Pancreas (tissue), 10 donors: ENCODE measurements at regions not wholly inside any gene's neighbourhood (a gene's known extent, or its start where the extent isn't known, plus 50 kb on each side); places are given as distances from the start of the nearest gene placed in this dataset.

Experiments used
- ATAC-seq, 4 donors: fragments of 200-7000 bp; cut with Tn5 transposase; one replicate each; pipeline versions ENCODE4 v1.8.0 to v1.9.1; 2020; ENCODE audit warnings: mild to moderate bottlenecking in 4 of 4, moderate library complexity in 4 of 4
- DNase-seq, 6 donors: peaks; one replicate each; pipeline ENCODE4 v3.0.0-alpha.2; 2020
- FAIRE-seq: peaks from 2 replicates; lab custom pipeline; 2012; peaks lifted over from hg19 to GRCh38; lab: Jason Lieb, UNC
- H3K27ac ChIP-seq, 4 donors: fragments of 200-600 bp; sonication (generic); 1 replicate in 3 of 4; 2 replicates in 1 of 4; pipeline versions ENCODE4 v1.5.0 to v1.8.0; 2020
- H3K27me3 ChIP-seq, 4 donors: fragments of 200-600 bp; one replicate each; pipeline ENCODE4 v1.8.0; 2021
- H3K36me3 ChIP-seq, 3 donors: fragments of 200-600 bp; sonication (generic) in 1 of 3; one replicate each; pipeline versions ENCODE4 v1.5.0 to v1.8.0; 2020 to 2021
- H3K4me1 ChIP-seq, 3 donors: fragments of 200-600 bp; one replicate each; pipeline ENCODE4 v1.8.0; 2021
- H3K4me3 ChIP-seq, 4 donors: fragments of 200-600 bp; sonication (generic) in 2 of 4; one replicate each; pipeline versions ENCODE4 v1.5.0 to v1.8.0; 2020 to 2021
- H3K9me3 ChIP-seq, 4 donors: fragments of 200-600 bp; one replicate each; pipeline ENCODE4 v1.8.0; 2021
- CTCF ChIP-seq, 4 donors: fragments of 200-600 bp; sonication (generic) in 3 of 4; IDR thresholded peaks; one replicate each; pipeline versions ENCODE4 v1.5.0 to v1.8.0; 2021; ENCODE audit warnings: antibody characterized with exemption in 4 of 4
- WGBS, 2 donors: extraction: QIAGEN DNeasy Blood & Tissue Kit; methylation state at CpG; one replicate each; pipeline ENCODE4 v1.1.7; 2013; 5-methylcytosine and 5-hydroxymethylcytosine counted together
- intact Hi-C, 3 donors: fragments of 100-400 bp; cut with DNase I; formaldehyde crosslinking; loops; one replicate each; pipeline versions ENCODE4 v1.11.1 to v1.14.2; 2022
- donor health status: healthy with polysubstance abuse.
- donor health status: DM: no; HTN: no; CAD: no; lungs with moderate emphysema.
- donor health status: DM: no; HTN: no; CAD: no.
- donor health status: control.
- donor health status: control.
- donor health status: Bipolar disorder and iron deficiency.
- donor health status: DM: yes; HTN: yes; CAD: no.
- donor health status: DM: no; HTN: no; CAD: no.
- donor health status: DM: no; HTN: no; CAD: no.
- donor health status: DM: yes; HTN: yes; CAD: no.

GRCh38 chr1:214935258-214935657, 147.3 kb upstream of the KCNK2 start:
- intact Hi-C loops: no loop called here
- no peak for FAIRE-seq
- WGBS, 2 donors: 18 to 19% methylated on average over 1 of the region's 1 CpG
- DNase-seq: no peak
- no peak for ATAC-seq
- Histone ChIP-seq H3K36me3 (no peaks in the 10 kb centered on the region), H3K4me1 (no peaks in the 10 kb centered on the region), H3K27ac (no peak overlapping the region), H3K4me3 (no peak overlapping the region), H3K9me3 (no peaks in the 10 kb centered on the region), H3K27me3 (no peaks in the 10 kb centered on the region)
- TF ChIP-seq CTCF (IDR thresholded peaks at IDR 0.05): no peak

GRCh38 chr1:214939180-214939579, 143.4 kb upstream of the KCNK2 start:
- Histone ChIP-seq H3K4me1 (no peaks in the 10 kb centered on the region), H3K27ac (no peak overlapping the region), H3K4me3 (no peak overlapping the region), H3K36me3 (no peaks in the 10 kb centered on the region), H3K9me3 (no peaks in the 10 kb centered on the region), H3K27me3 (no peaks in the 10 kb centered on the region)
- DNase-seq (no peak), ATAC-seq (no peak), FAIRE-seq (no peak)
- no peak for TF ChIP-seq CTCF (IDR thresholded peaks at IDR 0.05)
- intact Hi-C loops: no loop called here

- DNase-seq (no peak), ATAC-seq (no peak), FAIRE-seq (no peak)
- intact Hi-C loops: no loop called here
- Histone ChIP-seq H3K27me3 (no peaks in the 10 kb centered on the region), H3K4me1 (no peaks in the 10 kb centered on the region), H3K4me3 (no peak overlapping the region), H3K9me3 (no peaks in the 10 kb centered on the region), H3K36me3 (no peaks in the 10 kb centered on the region), H3K27ac (no peak overlapping the region)
- TF ChIP-seq CTCF (IDR thresholded peaks at IDR 0.05): no peak
These were observed 141.5 kb upstream of the KCNK2 start for GRCh38 chr1:214941061-214941460.

- FAIRE-seq: no peak
- intact Hi-C loops: no loop called here
These were observed 139.5 kb upstream of the KCNK2 start for GRCh38 chr1:214943054-214943453.

GRCh38 chr1:214946615-214947014, 135.9 kb upstream of the KCNK2 start:
- Histone ChIP-seq H3K27me3 (no peaks in the 10 kb centered on the region), H3K4me3 (no peak overlapping the region), H3K4me1 (no peaks in the 10 kb centered on the region), H3K36me3 (no peaks in the 10 kb centered on the region), H3K9me3 (no peaks in the 10 kb centered on the region), H3K27ac (no peak overlapping the region)
- no peak for DNase-seq
- no peak for ATAC-seq
- WGBS, 2 donors: 44 to 49% methylated on average over 1 of the region's 1 CpG
- intact Hi-C loops: no loop called here
- no peak for FAIRE-seq
- TF ChIP-seq CTCF (IDR thresholded peaks at IDR 0.05): no peak

More at GRCh38 chr1:214943054-214943453, 139.5 kb upstream of the KCNK2 start:
- DNase-seq (no peak), ATAC-seq (no peak)
- Histone ChIP-seq H3K4me1 (no peaks in the 10 kb centered on the region), H3K9me3 (no peaks in the 10 kb centered on the region), H3K36me3 (no peaks in the 10 kb centered on the region), H3K27ac (no peak overlapping the region), H3K4me3 (no peak overlapping the region), H3K27me3 (no peaks in the 10 kb centered on the region)
- no peak for TF ChIP-seq CTCF (IDR thresholded peaks at IDR 0.05)
- WGBS, 2 donors: 53 to 67% methylated on average over 3 of the region's 3 CpGs
